ENCODE measurements at regions not wholly inside any gene's neighbourhood (a gene's known extent, or its start where the extent isn't known, plus 50 kb on each side); places are given as distances from the start of the nearest gene placed in this dataset.

GRCh38 chr20:50390685-50391443 lies 119.3 kb upstream of the PTPN1 start:
- no peak for DNase-seq
- Mint-ChIP-seq H3K36me3 (peaks cover 0 to 5% (median 0%) of the 10 kb centered on the region in 3 donors), H3K27me3 (ENCODE audit: low read depth in 3 of 3) (peaks cover 9 to 19% (median 16%) of the 10 kb centered on the region in 3 donors), H3K4me1 (peaks cover 40 to 48% of the 10 kb centered on the region in 2 donors), H3K9me3 (no peaks in the 10 kb centered on the region), H3K27ac (peak overlapping the region in 4 of 6 donors; percentile 50 to 83 (median 66)), H3K4me3 (no peak overlapping the region)

- Mint-ChIP-seq H3K9me3 (no peaks in the 10 kb centered on the region), H3K4me1 (peaks cover 32 to 41% of the 10 kb centered on the region in 2 donors), H3K4me3 (peak overlapping the region in 1 of 5 donors; percentile 21), H3K27ac (peak overlapping the region in 5 of 6 donors; percentile 21 to 83 (median 70)), H3K27me3 (ENCODE audit: low read depth in 3 of 3) (peaks cover 7 to 11% (median 9%) of the 10 kb centered on the region in 3 donors), H3K36me3 (peaks cover 0 to 5% (median 0%) of the 10 kb centered on the region in 3 donors)
- no peak for DNase-seq
Measured at GRCh38 chr20:50391444-50392137, 118.6 kb upstream of the PTPN1 start.

DNA sequence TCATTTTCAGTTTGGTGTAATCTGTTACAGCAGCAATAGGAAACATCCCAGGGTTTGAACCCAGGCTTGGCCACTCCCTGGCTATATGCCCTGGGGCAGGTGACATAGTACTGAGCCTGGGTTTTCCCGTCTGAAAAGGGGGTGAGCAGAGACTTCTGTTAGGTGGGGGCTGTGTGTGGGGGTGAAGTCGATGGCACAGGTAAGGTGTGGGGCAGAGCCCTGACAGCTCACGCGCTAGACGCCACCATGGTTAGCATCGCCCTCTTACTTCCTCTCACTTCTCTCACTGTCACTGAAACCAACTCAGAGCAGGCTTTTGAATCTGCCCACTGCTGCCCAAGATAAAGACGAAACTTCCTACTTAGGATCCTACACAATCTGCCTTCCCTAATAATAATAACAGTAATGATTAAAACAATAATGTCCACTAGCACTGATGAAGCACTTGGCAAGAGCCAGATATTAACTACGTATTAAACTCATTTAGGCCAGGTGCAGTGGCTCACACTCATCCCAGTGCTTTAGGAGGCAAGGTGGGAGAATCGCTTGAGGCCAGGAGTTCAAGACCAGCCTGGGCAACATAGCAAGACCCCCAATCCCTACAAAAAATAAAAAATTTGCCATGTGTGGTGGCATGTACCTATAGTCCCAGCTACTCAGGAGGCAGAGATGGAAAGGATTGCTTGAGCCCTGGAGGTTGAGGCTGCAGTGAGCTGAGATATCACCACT lies 117.9 kb upstream of the PTPN1 start:
- no peaks in the 10 kb centered on the region for H3K9me3 Mint-ChIP-seq
- H3K4me3 Mint-ChIP-seq = peak overlapping the region in 4 of 5 donors; percentile 3 to 21 (median 10)
- peak overlapping the region in 5 of 6 donors; percentile 13 to 73 (median 43) for H3K27ac Mint-ChIP-seq
- peaks cover 7 to 14% (median 10%) of the 10 kb centered on the region in 3 donors for H3K27me3 Mint-ChIP-seq (ENCODE audit: low read depth in 3 of 3)
- H3K4me1 Mint-ChIP-seq = peaks cover 28 to 34% of the 10 kb centered on the region in 2 donors
- peak; percentile 59 to 67 (median 65) for DNase-seq
- peaks cover 0 to 5% (median 0%) of the 10 kb centered on the region in 3 donors for H3K36me3 Mint-ChIP-seq

GRCh38 chr20:50393242-50393641 lies 116.9 kb upstream of the PTPN1 start:
- DNase-seq = no peak
- H3K27me3 Mint-ChIP-seq (ENCODE audit: low read depth in 3 of 3) = peaks cover 7 to 13% (median 7%) of the 10 kb centered on the region in 3 donors
- peaks cover 0 to 5% (median 4%) of the 10 kb centered on the region in 3 donors for H3K36me3 Mint-ChIP-seq
- no peak overlapping the region for H3K27ac Mint-ChIP-seq
- H3K9me3 Mint-ChIP-seq = no peaks in the 10 kb centered on the region
- no peak overlapping the region for H3K4me3 Mint-ChIP-seq
- peaks cover 20 to 25% of the 10 kb centered on the region in 2 donors for H3K4me1 Mint-ChIP-seq

- no peak for DNase-seq
- Mint-ChIP-seq H3K27me3 (ENCODE audit: low read depth in 3 of 3) (peaks cover 7 to 10% (median 7%) of the 10 kb centered on the region in 3 donors), H3K4me1 (peaks cover 16% of the 10 kb centered on the region in 2 donors), H3K4me3 (no peak overlapping the region), H3K27ac (peak overlapping the region in 2 of 6 donors; percentile 29 to 59), H3K9me3 (no peaks in the 10 kb centered on the region), H3K36me3 (peaks cover 0 to 5% (median 4%) of the 10 kb centered on the region in 3 donors)
Measured at GRCh38 chr20:50393990-50394561, 116.1 kb upstream of the PTPN1 start.

DNA sequence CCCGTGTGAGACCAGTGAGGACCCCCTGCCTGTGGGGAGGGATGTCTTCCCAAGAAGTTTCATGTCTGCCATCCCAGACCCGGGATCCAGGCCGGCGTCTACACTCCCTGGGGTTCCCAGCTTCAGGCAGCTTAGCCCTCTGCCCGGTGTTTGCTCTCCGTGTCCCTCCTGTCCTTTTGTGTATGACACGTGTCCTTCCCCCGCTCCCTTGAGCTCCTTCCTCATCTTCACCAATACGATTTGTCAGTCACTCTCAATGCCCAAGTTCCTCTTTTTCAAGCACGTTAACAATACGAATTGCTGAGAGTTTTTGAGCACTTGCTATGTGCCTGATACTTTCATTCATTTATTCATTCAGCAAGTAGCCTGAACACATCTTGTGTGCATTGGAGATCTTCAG lies 115.6 kb upstream of the PTPN1 start:
- Mint-ChIP-seq H3K27ac (peak overlapping the region in 3 of 6 donors; percentile 27 to 80 (median 59)), H3K36me3 (peaks cover 0 to 5% (median 4%) of the 10 kb centered on the region in 3 donors), H3K9me3 (no peaks in the 10 kb centered on the region), H3K27me3 (ENCODE audit: low read depth in 3 of 3) (peaks cover 6 to 7% (median 7%) of the 10 kb centered on the region in 3 donors), H3K4me1 (peaks cover 14 to 16% of the 10 kb centered on the region in 2 donors), H3K4me3 (no peak overlapping the region)
- DNase-seq = no peak

DNA sequence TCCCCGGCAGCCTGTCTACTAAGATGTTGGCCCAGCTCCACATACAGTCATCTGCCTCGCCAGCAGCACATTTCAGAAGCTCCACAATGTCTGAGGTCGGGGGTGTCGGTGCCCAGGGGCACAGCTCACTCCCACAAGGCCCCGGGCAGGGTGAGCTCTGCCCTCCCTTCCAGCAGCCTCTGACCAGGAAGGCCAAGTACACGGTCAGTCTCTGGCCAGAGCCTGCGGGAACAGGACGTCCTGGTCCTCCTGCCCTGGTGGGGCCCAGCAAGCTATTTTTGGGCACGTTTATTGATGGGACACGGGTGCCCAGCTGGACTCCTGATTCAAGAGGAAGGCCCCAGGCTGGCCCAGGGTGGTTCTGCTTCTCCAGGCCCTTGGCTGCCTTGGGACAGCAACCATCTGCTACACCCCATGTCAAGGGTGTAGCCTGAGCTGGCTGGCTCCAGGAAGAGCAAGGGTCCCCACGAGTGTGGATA lies 114.9 kb upstream of the PTPN1 start:
- peaks cover 14 to 16% of the 10 kb centered on the region in 2 donors for H3K4me1 Mint-ChIP-seq
- peaks cover 7 to 9% (median 9%) of the 10 kb centered on the region in 3 donors for H3K27me3 Mint-ChIP-seq (ENCODE audit: low read depth in 3 of 3)
- DNase-seq = no peak
- no peak overlapping the region for H3K4me3 Mint-ChIP-seq
- peaks cover 0 to 5% (median 4%) of the 10 kb centered on the region in 3 donors for H3K36me3 Mint-ChIP-seq
- H3K27ac Mint-ChIP-seq = peak overlapping the region in 2 of 6 donors; percentile 27 to 80
- H3K9me3 Mint-ChIP-seq = no peaks in the 10 kb centered on the region

- H3K4me3 Mint-ChIP-seq = no peak overlapping the region
- H3K36me3 Mint-ChIP-seq = peaks cover 0 to 5% (median 4%) of the 10 kb centered on the region in 3 donors
- H3K4me1 Mint-ChIP-seq = peaks cover 14 to 16% of the 10 kb centered on the region in 2 donors
- no peaks in the 10 kb centered on the region for H3K9me3 Mint-ChIP-seq
- no peak overlapping the region for H3K27ac Mint-ChIP-seq
- H3K27me3 Mint-ChIP-seq (ENCODE audit: low read depth in 3 of 3) = peaks cover 9 to 15% (median 10%) of the 10 kb centered on the region in 3 donors
- no peak for DNase-seq
Measured at GRCh38 chr20:50395914-50396488, 114.2 kb upstream of the PTPN1 start.

DNA sequence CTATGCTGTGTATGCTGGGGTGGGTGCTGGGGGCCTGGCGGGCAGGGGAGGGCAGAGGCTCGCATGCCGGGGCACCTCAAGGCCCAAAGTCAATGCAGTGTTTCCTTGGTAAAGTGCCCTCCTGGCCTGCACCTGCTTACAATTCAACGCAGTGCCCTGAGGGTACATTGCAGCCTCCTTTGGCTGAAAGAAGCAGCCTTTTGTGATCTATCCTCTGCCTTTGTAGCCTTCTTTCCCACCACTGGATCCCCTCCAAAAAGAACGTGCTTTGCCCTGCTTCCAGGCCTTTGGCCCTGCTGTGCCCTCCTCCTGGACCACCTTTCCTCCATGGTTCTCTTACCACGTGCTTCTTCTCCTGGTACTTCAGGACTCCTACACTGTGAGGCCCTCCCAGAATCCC lies 113.6 kb upstream of the PTPN1 start:
- DNase-seq = no peak
- no peak overlapping the region for H3K4me3 Mint-ChIP-seq
- H3K36me3 Mint-ChIP-seq = peaks cover 0 to 5% (median 4%) of the 10 kb centered on the region in 3 donors
- peaks cover 10 to 13% of the 10 kb centered on the region in 2 donors for H3K4me1 Mint-ChIP-seq
- H3K27ac Mint-ChIP-seq = no peak overlapping the region
- H3K27me3 Mint-ChIP-seq (ENCODE audit: low read depth in 3 of 3) = peaks cover 9 to 15% (median 10%) of the 10 kb centered on the region in 3 donors
- no peaks in the 10 kb centered on the region for H3K9me3 Mint-ChIP-seq

- DNase-seq = no peak
- Mint-ChIP-seq H3K9me3 (no peaks in the 10 kb centered on the region), H3K27me3 (ENCODE audit: low read depth in 3 of 3) (peaks cover 10 to 15% (median 12%) of the 10 kb centered on the region in 3 donors), H3K4me3 (no peak overlapping the region), H3K36me3 (peaks cover 0 to 5% (median 4%) of the 10 kb centered on the region in 3 donors), H3K27ac (peak overlapping the region in 2 of 6 donors; percentile 33 to 75), H3K4me1 (peaks cover 6 to 9% of the 10 kb centered on the region in 2 donors)
Measured at GRCh38 chr20:50397058-50397457, 113.1 kb upstream of the PTPN1 start.

DNA sequence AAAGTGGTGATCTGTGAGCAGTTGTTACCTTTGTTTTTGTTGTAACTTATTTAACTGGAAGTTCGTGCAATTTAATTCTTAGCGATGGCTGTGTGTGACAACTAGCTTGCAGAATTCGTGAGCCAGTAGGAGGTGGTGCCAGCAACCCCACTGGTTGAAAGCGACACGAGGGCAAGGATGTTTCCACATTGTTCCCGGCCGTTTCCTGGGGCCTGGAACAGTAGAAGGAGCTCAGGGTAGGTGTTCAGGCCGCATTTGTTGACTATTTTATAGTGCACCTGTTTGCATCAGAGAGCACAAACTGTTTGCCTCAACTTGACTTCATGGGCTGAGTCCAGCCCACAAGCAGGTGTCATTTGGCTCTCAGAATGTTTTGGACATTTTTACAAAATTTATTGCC lies 112.1 kb upstream of the PTPN1 start:
- peak overlapping the region in 1 of 6 donors; percentile 51 for H3K27ac Mint-ChIP-seq

DNA sequence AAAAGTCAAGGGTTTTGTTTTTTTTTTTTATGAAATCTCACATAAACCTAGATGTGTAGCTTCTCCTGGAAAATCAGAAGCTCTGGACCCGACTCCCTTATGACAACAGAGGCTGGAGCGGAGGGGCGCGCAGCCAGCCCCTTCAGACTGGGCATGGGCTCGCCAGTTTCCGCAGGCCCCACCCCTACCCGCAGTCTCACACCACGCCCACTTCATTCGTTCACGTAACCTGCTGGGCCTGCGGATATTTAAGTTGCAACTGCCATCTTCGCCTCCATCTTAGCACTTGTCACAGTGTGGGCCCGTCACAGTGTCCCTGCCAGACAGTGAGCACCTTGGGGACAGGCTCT lies 111.7 kb upstream of the PTPN1 start:
- no peak overlapping the region for H3K27ac Mint-ChIP-seq
- H3K36me3 Mint-ChIP-seq = peaks cover 0 to 5% (median 4%) of the 10 kb centered on the region in 3 donors
- no peak for DNase-seq
- H3K4me3 Mint-ChIP-seq = no peak overlapping the region
- H3K27me3 Mint-ChIP-seq (ENCODE audit: low read depth in 3 of 3) = peaks cover 8 to 18% (median 14%) of the 10 kb centered on the region in 3 donors
- H3K9me3 Mint-ChIP-seq = no peaks in the 10 kb centered on the region
- H3K4me1 Mint-ChIP-seq = peaks cover 0 to 2% of the 10 kb centered on the region in 2 donors

More for the DNA sequence above, 112.1 kb upstream of the PTPN1 start:
- H3K27me3 Mint-ChIP-seq (ENCODE audit: low read depth in 3 of 3) = peaks cover 10 to 18% (median 14%) of the 10 kb centered on the region in 3 donors
- peaks cover 0 to 2% of the 10 kb centered on the region in 2 donors for H3K4me1 Mint-ChIP-seq
- no peaks in the 10 kb centered on the region for H3K9me3 Mint-ChIP-seq
- no peak overlapping the region for H3K4me3 Mint-ChIP-seq
- peaks cover 0 to 5% (median 4%) of the 10 kb centered on the region in 3 donors for H3K36me3 Mint-ChIP-seq
- DNase-seq = no peak

Data from immature natural killer cell (primary cell).